ENCODE measurements at regions not wholly inside any gene's neighbourhood (a gene's known extent, or its start where the extent isn't known, plus 50 kb on each side); places are given as distances from the start of the nearest gene placed in this dataset.

DNA sequence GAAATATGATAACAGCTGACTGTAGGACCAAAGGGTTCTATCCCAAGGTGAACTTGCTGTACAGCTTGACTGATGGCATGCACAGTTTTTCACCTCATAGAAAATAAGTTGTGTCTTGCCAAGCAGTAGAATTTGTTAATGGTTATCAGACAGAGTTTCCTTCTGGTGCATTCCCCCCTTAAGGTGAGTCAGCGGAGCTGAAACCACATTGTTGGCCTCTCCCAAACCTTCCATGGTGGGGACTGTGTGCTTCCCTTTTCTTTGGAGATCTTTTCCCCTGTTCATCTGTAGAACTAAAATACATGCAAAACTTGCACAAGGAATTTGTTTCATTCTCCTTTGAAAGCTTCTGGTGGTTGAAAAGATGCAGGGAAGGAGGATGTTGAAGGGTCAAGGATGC, 179.8 kb downstream of the FGF1 start:
- peaks cover 32% of the 10 kb centered on the region for H3K27me3 Mint-ChIP-seq
- no peaks in the 10 kb centered on the region for H3K4me1 Mint-ChIP-seq
- H4K20me1 ChIP-seq (ENCODE audit: control insufficient read depth, insufficient read depth, low read length, poor library complexity, severe bottlenecking) = no peaks in the 10 kb centered on the region
- H3K9me3 Mint-ChIP-seq (ENCODE audit: insufficient read depth) = no peaks in the 10 kb centered on the region
- no peak overlapping the region for H3K27ac ChIP-seq (ENCODE audit: low read length in 2 of 2)
- TF ChIP-seq, protein P1, sequence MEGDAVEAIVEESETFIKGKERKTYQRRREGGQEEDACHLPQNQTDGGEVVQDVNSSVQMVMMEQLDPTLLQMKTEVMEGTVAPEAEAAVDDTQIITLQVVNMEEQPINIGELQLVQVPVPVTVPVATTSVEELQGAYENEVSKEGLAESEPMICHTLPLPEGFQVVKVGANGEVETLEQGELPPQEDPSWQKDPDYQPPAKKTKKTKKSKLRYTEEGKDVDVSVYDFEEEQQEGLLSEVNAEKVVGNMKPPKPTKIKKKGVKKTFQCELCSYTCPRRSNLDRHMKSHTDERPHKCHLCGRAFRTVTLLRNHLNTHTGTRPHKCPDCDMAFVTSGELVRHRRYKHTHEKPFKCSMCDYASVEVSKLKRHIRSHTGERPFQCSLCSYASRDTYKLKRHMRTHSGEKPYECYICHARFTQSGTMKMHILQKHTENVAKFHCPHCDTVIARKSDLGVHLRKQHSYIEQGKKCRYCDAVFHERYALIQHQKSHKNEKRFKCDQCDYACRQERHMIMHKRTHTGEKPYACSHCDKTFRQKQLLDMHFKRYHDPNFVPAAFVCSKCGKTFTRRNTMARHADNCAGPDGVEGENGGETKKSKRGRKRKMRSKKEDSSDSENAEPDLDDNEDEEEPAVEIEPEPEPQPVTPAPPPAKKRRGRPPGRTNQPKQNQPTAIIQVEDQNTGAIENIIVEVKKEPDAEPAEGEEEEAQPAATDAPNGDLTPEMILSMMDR (IDR thresholded peaks at IDR 0.05) = no peak
- TF ChIP-seq EZH2 (IDR thresholded peaks at IDR 0.05; ENCODE audit: borderline replicate concordance, insufficient read depth, low read depth, low read length, poor library complexity, severe bottlenecking) = no peak
- no peak overlapping the region for H3K4me3 Mint-ChIP-seq
- ChIA-PET CTCF (no interaction called here), POLR2A (no interaction called here)
- H3K4me2 ChIP-seq (replicated peaks; ENCODE audit: low read depth, low read length, poor library complexity, severe bottlenecking) = no peak overlapping the region
- no peak overlapping the region for H3K9ac ChIP-seq (ENCODE audit: low read length)
- no peaks in the 10 kb centered on the region for H3K9me3 ChIP-seq (ENCODE audit: control extremely low read depth in 1 of 3, control insufficient read depth in 2 of 3, insufficient read depth in 1 of 3, low read length in 2 of 3)
- no peak for ATAC-seq (ENCODE audit: low read depth)
- H3K4me1 ChIP-seq (ENCODE audit: control insufficient read depth in 2 of 2, insufficient read depth in 2 of 2, low read length in 2 of 2) = no peaks in the 10 kb centered on the region
- WGBS (ENCODE audit: insufficient coverage) = 67% methylated on average over 1 of the region's 1 CpG
- no peak overlapping the region for H3K4me3 ChIP-seq (ENCODE audit: control extremely low read depth in 1 of 5, extremely low read depth in 1 of 5, insufficient read depth in 1 of 5, low read depth in 2 of 5, low read length in 4 of 5)
- peaks cover 0 to 9% (median 3%) of the 10 kb centered on the region in 4 experiments for H3K27me3 ChIP-seq (replicated peaks in 1 of 4; ENCODE audit: control extremely low read depth in 1 of 4, control insufficient read depth in 3 of 4, insufficient read depth in 4 of 4, low read length in 3 of 4)
- H3K36me3 ChIP-seq (replicated peaks in 1 of 2; ENCODE audit: control extremely low read depth in 1 of 2, control insufficient read depth in 1 of 2, extremely low read depth in 1 of 2, insufficient read depth in 2 of 2, low read length in 1 of 2) = no peaks in the 10 kb centered on the region
- no peak overlapping the region for H3K27ac Mint-ChIP-seq
- no peak overlapping the region for H2AFZ ChIP-seq (ENCODE audit: insufficient read depth, low read depth, low read length, poor library complexity, severe bottlenecking)
- intact Hi-C loops (cut with micrococcal nuclease) = no loop called here
- no peaks in the 10 kb centered on the region for H3K79me2 ChIP-seq (ENCODE audit: control insufficient read depth, insufficient read depth, low read length)
- no peak for DNase-seq

DNA sequence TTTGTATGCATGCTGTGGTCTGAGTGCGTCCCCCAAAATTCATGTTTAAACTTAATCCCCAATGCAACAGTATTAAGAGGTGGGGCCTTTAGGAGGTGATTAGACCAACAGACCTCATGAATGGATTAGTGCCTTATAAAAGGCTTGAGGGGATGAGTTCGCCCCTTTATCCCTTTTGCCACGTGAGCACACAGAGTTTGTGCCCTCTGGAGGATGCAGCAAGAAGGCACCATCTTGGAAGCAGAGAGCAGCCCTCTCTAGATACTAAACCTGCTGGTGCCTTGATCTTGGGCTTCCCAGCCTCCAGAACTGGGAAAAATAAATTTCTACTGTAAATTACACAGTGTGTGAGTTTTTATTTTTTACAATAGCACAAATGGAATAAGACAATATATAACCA, 177.1 kb upstream of the SPRY4 start:
- TF ChIP-seq, protein P1 (IDR thresholded peaks at IDR 0.05) = no peak
- TF ChIP-seq EZH2 (IDR thresholded peaks at IDR 0.05; ENCODE audit: borderline replicate concordance, insufficient read depth, low read depth, low read length, poor library complexity, severe bottlenecking) = no peak
- peaks cover 36% of the 10 kb centered on the region for H3K27me3 Mint-ChIP-seq
- Histone ChIP-seq H2AFZ (ENCODE audit: insufficient read depth, low read depth, low read length, poor library complexity, severe bottlenecking) (no peak overlapping the region), H3K27me3 (replicated peaks in 1 of 4; ENCODE audit: control extremely low read depth in 1 of 4, control insufficient read depth in 3 of 4, insufficient read depth in 4 of 4, low read length in 3 of 4) (no peaks in the 10 kb centered on the region), H3K4me3 (ENCODE audit: control extremely low read depth in 1 of 5, extremely low read depth in 1 of 5, insufficient read depth in 1 of 5, low read depth in 2 of 5, low read length in 4 of 5) (no peak overlapping the region), H3K36me3 (replicated peaks in 1 of 2; ENCODE audit: control extremely low read depth in 1 of 2, control insufficient read depth in 1 of 2, extremely low read depth in 1 of 2, insufficient read depth in 2 of 2, low read length in 1 of 2) (no peaks in the 10 kb centered on the region), H3K27ac (ENCODE audit: low read length in 2 of 2) (no peak overlapping the region), H3K4me1 (ENCODE audit: control insufficient read depth in 2 of 2, insufficient read depth in 2 of 2, low read length in 2 of 2) (no peaks in the 10 kb centered on the region), H3K9ac (ENCODE audit: low read length) (no peak overlapping the region), H4K20me1 (ENCODE audit: control insufficient read depth, insufficient read depth, low read length, poor library complexity, severe bottlenecking) (no peaks in the 10 kb centered on the region), H3K4me2 (replicated peaks; ENCODE audit: low read depth, low read length, poor library complexity, severe bottlenecking) (no peak overlapping the region), H3K9me3 (ENCODE audit: control extremely low read depth in 1 of 3, control insufficient read depth in 2 of 3, insufficient read depth in 1 of 3, low read length in 2 of 3) (no peaks in the 10 kb centered on the region), H3K79me2 (ENCODE audit: control insufficient read depth, insufficient read depth, low read length) (no peaks in the 10 kb centered on the region)
- no peak for DNase-seq
- intact Hi-C loops (cut with micrococcal nuclease) = no loop called here
- ChIA-PET POLR2A (no interaction called here), CTCF (interaction anchor here (0.6 kb wide), 1 partner anchor 86 kb away, joined by 3 read pairs; no protein-coding TSS in a partner anchor)
- no peaks in the 10 kb centered on the region for H3K9me3 Mint-ChIP-seq (ENCODE audit: insufficient read depth)
- no peak overlapping the region for H3K4me3 Mint-ChIP-seq
- no peaks in the 10 kb centered on the region for H3K4me1 Mint-ChIP-seq
- no peak overlapping the region for H3K27ac Mint-ChIP-seq
- WGBS (ENCODE audit: insufficient coverage) = 63% methylated on average over 2 of the region's 3 CpGs
- no peak for ATAC-seq (ENCODE audit: low read depth)
